Chondrocyte (in vitro differentiated cells): ENCODE measurements at regions not wholly inside any gene's neighbourhood (a gene's known extent, or its start where the extent isn't known, plus 50 kb on each side); places are given as distances from the start of the nearest gene placed in this dataset.
"Not testable (repeated sequence)": the region's sequence is repeated elsewhere in the genome, so short reads cannot be mapped to it uniquely, and the experiment has no call there.

Experiments
- DNase-seq: peaks from one replicate; pipeline ENCODE4 v3.0.0; 2021; ENCODE audit warnings: mixed read lengths, low spot score
- H3K27ac Mint-ChIP-seq: one replicate; pipeline ENCODE4 v1.8.0; 2021; ENCODE audit warnings: mild to moderate bottlenecking, moderate library complexity, mixed read lengths; ENCODE audit not compliant: unreplicated experiment
- H3K27me3 Mint-ChIP-seq: 2 replicates; pipeline ENCODE4 v1.8.0; 2021; ENCODE audit warnings: low read depth, mixed read lengths
- H3K36me3 Mint-ChIP-seq: 2 replicates; pipeline ENCODE4 v1.8.0; 2021; ENCODE audit warnings: low read depth, mixed read lengths
- H3K4me1 Mint-ChIP-seq: 2 replicates; pipeline ENCODE4 v1.8.0; 2021; ENCODE audit warnings: low read depth, mild to moderate bottlenecking, mixed read lengths
- H3K4me3 Mint-ChIP-seq: one replicate; pipeline ENCODE4 v1.8.0; 2021; ENCODE audit warnings: mild to moderate bottlenecking, moderate library complexity, mixed read lengths; ENCODE audit not compliant: unreplicated experiment
- H3K9me3 Mint-ChIP-seq: 2 replicates; pipeline ENCODE4 v1.8.0; 2021; ENCODE audit warnings: low read depth, mixed read lengths
- CTCF ChIP-seq: fragments of 200-600 bp; sonication (generic); IDR thresholded peaks from 2 replicates; pipeline ENCODE4 v1.5.0; 2021; ENCODE audit warnings: antibody characterized with exemption, mild to moderate bottlenecking, moderate library complexity

DNA sequence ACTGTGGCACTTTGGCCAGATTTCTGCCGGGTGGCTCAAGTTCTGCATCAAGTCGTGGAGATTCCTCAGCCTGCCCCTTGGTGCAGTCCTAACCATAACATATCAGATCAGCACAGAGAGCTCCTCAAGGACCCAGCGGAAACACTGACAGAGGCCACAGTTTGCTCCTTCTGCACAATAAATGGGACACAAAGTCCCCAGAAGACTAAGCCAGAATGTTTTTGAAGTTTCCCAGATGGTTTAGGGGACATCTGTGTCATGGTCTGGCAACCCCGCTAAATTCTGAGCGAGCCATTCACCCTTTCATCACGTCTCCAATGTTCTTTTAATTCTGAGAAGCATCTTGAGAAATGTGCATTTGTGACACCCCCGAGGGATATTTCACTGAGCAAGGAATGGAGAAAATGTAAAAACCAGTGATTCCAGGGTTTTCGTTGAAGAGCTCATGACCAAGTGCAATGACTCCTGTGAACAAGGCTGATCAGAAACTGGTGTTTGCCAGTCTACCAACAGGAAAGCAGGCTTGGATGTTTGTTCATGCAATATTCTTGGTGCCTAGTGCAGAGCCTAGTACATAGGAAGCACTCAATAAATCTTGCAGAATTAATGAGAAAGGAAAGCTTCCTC, 64.8 kb upstream of the LMCD1 start:
- Mint-ChIP-seq H3K27me3 (no peaks in the 10 kb centered on the region), H3K36me3 (no peaks in the 10 kb centered on the region), H3K4me3 (no peak overlapping the region), H3K27ac (no peak overlapping the region), H3K4me1 (peaks cover 14% of the 10 kb centered on the region), H3K9me3 (no peaks in the 10 kb centered on the region)
- no peak for DNase-seq
- no peak for TF ChIP-seq CTCF

DNA sequence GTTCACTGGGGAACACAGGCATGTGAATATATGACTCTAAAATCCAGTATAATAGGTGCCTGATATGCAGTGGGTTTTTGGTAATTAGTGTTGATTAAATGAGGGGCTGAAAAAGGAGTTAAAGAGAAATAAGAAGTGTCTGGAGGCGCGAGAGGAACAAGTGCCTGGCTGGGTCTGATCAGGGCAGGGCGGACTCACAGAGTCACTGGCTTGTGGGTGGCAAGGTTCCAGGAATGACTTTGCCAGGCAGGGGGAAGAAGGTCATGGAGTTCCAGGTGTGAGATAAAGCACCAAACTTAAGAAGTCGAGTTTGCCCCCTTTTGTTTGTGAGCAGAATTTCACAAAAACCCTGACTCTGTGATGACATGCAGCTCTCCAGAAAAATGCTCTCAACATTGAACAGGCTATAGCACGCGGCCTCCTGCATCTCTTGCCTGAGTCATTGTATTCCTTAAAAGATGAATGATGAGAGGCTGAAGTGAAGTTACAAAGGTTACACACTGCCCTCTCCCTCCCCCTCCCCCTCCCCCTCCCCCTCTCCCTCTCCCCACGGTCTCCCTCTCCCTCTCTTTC, 63.0 kb upstream of the LMCD1 start:
- TF ChIP-seq CTCF = no peak
- H3K27me3 Mint-ChIP-seq = no peaks in the 10 kb centered on the region
- H3K36me3 Mint-ChIP-seq = no peaks in the 10 kb centered on the region
- H3K4me3 Mint-ChIP-seq = no peak overlapping the region
- no peak for DNase-seq
- no peak overlapping the region for H3K27ac Mint-ChIP-seq
- no peaks in the 10 kb centered on the region for H3K9me3 Mint-ChIP-seq
- peaks cover 14% of the 10 kb centered on the region for H3K4me1 Mint-ChIP-seq

DNA sequence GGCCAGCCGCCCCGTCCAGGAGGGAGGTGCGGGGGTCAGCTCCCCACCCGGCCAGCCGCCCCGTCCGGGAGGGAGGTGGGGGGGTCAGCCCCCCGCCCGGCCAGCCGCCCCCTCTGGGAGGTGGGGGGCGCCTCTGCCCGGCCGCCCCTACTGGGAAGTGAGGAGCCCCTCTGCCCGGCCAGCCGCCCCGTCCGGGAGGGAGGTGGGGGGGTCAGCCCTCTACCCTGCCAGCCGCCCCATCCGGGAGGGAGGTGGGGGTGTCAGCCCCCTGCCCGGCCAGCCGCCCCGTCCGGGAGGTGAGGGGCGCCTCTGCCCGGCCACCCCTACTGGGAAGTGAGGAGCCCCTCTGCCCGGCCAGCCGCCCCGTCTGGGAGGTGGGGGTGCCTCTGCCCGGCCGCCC, 61.5 kb upstream of the LMCD1 start:
- H3K36me3 Mint-ChIP-seq, H3K27ac Mint-ChIP-seq, H3K27me3 Mint-ChIP-seq, H3K4me3 Mint-ChIP-seq, DNase-seq, H3K9me3 Mint-ChIP-seq: not testable (repeated sequence)
- peaks cover 14% of the 10 kb centered on the region for H3K4me1 Mint-ChIP-seq

DNA sequence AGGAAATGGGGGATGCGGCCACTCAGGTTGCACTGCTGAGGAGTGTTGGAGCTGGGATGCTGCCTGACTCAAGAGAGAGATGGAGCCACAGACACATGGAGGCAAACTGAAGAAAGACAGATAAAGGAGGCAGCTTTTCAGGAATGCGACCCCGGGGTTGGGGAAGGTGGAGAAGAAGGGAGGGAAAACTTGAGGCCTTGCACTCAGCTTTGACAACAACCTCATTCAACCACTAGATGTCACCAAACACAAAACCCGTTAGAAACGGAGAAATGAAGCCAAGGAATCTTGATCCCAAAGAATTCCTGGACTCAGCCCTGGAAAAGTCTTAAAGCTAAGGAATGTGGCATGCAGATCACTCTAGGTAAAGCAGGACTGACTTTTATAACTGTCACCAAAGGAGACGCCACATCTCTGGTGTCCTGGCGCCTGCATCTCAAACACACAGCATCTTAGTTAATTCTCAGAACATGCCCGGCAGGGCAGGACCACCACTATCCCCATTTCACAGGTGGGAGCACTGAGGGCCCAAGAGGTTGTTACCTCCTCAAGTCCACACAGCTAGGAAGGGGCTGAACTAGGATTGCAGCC, 59.6 kb upstream of the LMCD1 start:
- Mint-ChIP-seq H3K27ac (no peak overlapping the region), H3K9me3 (no peaks in the 10 kb centered on the region), H3K27me3 (no peaks in the 10 kb centered on the region), H3K4me1 (peaks cover 5% of the 10 kb centered on the region), H3K4me3 (no peak overlapping the region), H3K36me3 (no peaks in the 10 kb centered on the region)
- TF ChIP-seq CTCF = peak; percentile 89
- DNase-seq = no peak

DNA sequence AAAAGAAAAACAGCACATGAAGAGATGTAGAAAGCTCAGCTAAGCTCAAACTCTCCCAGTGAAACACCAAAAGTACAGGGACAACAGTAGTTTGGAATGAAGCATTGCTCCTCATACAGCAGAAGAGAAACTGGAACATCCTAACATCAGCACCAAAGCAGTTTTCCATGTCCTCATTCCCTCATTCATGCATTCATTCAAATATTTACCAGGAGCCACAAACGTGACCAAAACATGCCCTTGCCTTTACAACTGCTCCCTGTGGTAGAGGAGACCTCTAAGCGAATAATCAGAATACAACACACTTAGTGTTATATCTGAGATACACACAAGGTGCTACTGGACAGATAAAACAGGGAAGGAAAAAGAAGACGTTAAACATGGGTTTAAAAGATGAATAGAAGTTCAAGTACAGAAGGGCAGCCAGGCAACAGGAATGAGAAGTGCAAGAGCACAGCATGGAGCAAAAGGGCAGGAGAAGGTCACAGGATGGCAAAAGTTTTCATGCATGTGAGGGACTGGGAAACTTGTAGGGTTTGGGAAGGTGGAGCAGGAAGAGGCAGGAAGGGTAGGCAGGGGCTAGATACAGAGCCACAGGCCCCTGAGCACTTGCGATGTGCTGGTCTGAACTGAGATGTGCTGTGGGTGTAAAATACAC, 58.5 kb upstream of the LMCD1 start:
- H3K4me3 Mint-ChIP-seq = no peak overlapping the region

More for the DNA sequence above, 58.5 kb upstream of the LMCD1 start:
- H3K27ac Mint-ChIP-seq = no peak overlapping the region
- H3K27me3 Mint-ChIP-seq = no peaks in the 10 kb centered on the region
- no peak for TF ChIP-seq CTCF
- no peak for DNase-seq
- no peaks in the 10 kb centered on the region for H3K9me3 Mint-ChIP-seq
- no peaks in the 10 kb centered on the region for H3K36me3 Mint-ChIP-seq
- H3K4me1 Mint-ChIP-seq = peaks cover 11% of the 10 kb centered on the region
